ENCODE measurements at regions not wholly inside any gene's neighbourhood (a gene's known extent, or its start where the extent isn't known, plus 50 kb on each side); places are given as distances from the start of the nearest gene placed in this dataset.

DNA sequence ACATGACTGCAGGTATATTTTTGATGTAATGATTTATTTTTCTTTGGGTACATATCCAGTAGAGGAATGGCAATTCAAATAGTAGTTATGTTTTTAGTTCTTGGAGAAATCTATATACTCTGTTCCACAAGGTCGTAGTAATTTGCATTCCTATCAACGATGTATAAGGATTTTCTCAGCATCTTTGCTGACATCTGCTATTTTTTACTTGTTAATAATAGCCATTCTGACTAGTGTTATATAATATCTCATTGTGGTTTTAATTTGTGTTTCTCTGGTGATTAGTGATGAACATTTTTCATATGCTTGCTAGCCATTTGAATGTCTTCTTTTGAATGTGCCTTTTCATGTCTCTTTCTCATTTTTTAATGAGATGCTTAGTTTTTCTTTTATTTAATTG is 292.1 kb upstream of the RGS18 start:
- TF ChIP-seq, protein P1, sequence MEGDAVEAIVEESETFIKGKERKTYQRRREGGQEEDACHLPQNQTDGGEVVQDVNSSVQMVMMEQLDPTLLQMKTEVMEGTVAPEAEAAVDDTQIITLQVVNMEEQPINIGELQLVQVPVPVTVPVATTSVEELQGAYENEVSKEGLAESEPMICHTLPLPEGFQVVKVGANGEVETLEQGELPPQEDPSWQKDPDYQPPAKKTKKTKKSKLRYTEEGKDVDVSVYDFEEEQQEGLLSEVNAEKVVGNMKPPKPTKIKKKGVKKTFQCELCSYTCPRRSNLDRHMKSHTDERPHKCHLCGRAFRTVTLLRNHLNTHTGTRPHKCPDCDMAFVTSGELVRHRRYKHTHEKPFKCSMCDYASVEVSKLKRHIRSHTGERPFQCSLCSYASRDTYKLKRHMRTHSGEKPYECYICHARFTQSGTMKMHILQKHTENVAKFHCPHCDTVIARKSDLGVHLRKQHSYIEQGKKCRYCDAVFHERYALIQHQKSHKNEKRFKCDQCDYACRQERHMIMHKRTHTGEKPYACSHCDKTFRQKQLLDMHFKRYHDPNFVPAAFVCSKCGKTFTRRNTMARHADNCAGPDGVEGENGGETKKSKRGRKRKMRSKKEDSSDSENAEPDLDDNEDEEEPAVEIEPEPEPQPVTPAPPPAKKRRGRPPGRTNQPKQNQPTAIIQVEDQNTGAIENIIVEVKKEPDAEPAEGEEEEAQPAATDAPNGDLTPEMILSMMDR (IDR thresholded peaks at IDR 0.05) = no peak
- TF ChIP-seq POLR2A (IDR thresholded peaks at IDR 0.05) = no peak
- Histone ChIP-seq H3K27ac (no peak overlapping the region), H3K9me3 (no peaks in the 10 kb centered on the region), H3K4me1 (no peaks in the 10 kb centered on the region), H3K27me3 (no peaks in the 10 kb centered on the region), H3K4me3 (no peak overlapping the region), H3K36me3 (no peaks in the 10 kb centered on the region)
- DNase-seq (no peak), ATAC-seq (no peak)
- intact Hi-C loops (cut with DNase I) = no loop called here
- 64% methylated on average over 2 of the region's 2 CpGs for WGBS (ENCODE audit: insufficient coverage, low coverage, low lambda C conversion rate, missing lambda C conversion rate)

DNA sequence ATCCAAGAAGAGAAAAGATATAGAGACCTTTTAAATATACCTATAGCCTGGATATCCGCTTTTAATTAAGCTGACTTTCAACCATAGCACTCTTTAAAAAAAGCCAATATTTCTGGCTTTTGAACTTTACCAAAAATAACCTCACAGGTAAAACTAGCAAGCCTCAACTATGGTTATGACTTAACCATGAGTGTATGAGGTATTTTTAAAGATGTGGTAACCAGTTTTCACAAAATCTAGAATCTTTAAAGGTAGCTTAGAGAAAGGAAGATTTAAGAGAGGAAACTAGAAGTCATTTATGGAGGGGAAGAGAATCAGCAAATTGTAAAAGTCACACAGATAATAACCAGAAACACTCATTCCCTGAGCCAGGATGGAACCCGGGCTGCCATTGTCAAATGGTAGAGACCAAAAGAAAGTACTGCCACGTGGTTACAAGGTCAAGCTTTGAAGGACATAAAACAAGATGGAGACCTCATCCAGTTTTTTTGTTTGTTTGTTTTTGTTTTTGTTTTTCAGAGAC is 288.4 kb upstream of the RGS18 start:
- intact Hi-C loops (cut with DNase I) = no loop called here
- ATAC-seq (no peak), DNase-seq (no peak)
- Histone ChIP-seq H3K27ac (no peak overlapping the region), H3K27me3 (no peaks in the 10 kb centered on the region), H3K4me1 (no peaks in the 10 kb centered on the region), H3K36me3 (no peaks in the 10 kb centered on the region), H3K9me3 (no peaks in the 10 kb centered on the region), H3K4me3 (no peak overlapping the region)
- WGBS (ENCODE audit: insufficient coverage, low coverage, low lambda C conversion rate, missing lambda C conversion rate) = 38% methylated on average over 3 of the region's 3 CpGs
- TF ChIP-seq, protein P1 (IDR thresholded peaks at IDR 0.05) = no peak
- TF ChIP-seq POLR2A (IDR thresholded peaks at IDR 0.05) = no peak

DNA sequence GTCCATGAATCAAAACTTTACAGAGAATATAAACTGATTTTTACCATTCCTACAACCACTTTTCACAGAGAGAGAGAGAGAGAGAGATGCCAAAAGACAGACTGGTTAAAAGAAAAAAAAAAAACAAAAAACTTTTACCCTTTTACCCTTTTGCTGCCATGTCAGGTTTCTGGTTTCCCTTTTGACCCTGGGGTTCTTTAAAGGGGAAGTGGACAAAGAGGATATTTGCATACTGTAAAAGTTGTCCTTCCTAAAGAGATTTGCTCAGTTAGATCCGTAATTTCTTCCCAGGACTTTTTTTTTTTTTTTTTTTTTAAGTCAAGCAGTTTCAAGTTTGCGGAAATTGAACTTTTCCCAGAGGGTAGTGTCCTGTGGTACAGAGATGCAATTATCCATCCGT is 287.8 kb upstream of the RGS18 start:
- no peak for TF ChIP-seq POLR2A (IDR thresholded peaks at IDR 0.05)
- TF ChIP-seq, protein P1 (IDR thresholded peaks at IDR 0.05) = no peak
- 37% methylated on average over 3 of the region's 3 CpGs for WGBS (ENCODE audit: insufficient coverage, low coverage, low lambda C conversion rate, missing lambda C conversion rate)
- Histone ChIP-seq H3K9me3 (no peaks in the 10 kb centered on the region), H3K27me3 (no peaks in the 10 kb centered on the region), H3K36me3 (no peaks in the 10 kb centered on the region), H3K4me1 (no peaks in the 10 kb centered on the region), H3K27ac (no peak overlapping the region), H3K4me3 (no peak overlapping the region)
- peak in 1 of 4 donors; percentile 22 for ATAC-seq
- no peak for DNase-seq
- intact Hi-C loops (cut with DNase I) = no loop called here

GRCh38 chr1:191875994-191876393 is 282.3 kb upstream of the RGS18 start:
- DNase-seq (no peak), ATAC-seq (no peak)
- TF ChIP-seq POLR2A (IDR thresholded peaks at IDR 0.05) = no peak
- Histone ChIP-seq H3K4me3 (no peak overlapping the region), H3K27ac (no peak overlapping the region), H3K36me3 (no peaks in the 10 kb centered on the region), H3K9me3 (no peaks in the 10 kb centered on the region), H3K4me1 (no peaks in the 10 kb centered on the region), H3K27me3 (no peaks in the 10 kb centered on the region)
- intact Hi-C loops (cut with DNase I) = no loop called here
- 67% methylated on average over 1 of the region's 1 CpG for WGBS (ENCODE audit: insufficient coverage, low coverage, low lambda C conversion rate, missing lambda C conversion rate)

- TF ChIP-seq, protein P1 (IDR thresholded peaks at IDR 0.05) = no peak
Measured at GRCh38 chr1:191876631-191877030, 281.6 kb upstream of the RGS18 start.

More at GRCh38 chr1:191876631-191877030, 281.6 kb upstream of the RGS18 start:
- Histone ChIP-seq H3K9me3 (no peaks in the 10 kb centered on the region), H3K4me3 (no peak overlapping the region), H3K4me1 (no peaks in the 10 kb centered on the region), H3K27me3 (no peaks in the 10 kb centered on the region), H3K27ac (no peak overlapping the region), H3K36me3 (no peaks in the 10 kb centered on the region)
- ATAC-seq (no peak), DNase-seq (no peak)
- 56% methylated on average over 1 of the region's 1 CpG for WGBS (ENCODE audit: insufficient coverage, low coverage, low lambda C conversion rate, missing lambda C conversion rate)
- intact Hi-C loops (cut with DNase I) = no loop called here
